ENCODE measurements at regions not wholly inside any gene's neighbourhood (a gene's known extent, or its start where the extent isn't known, plus 50 kb on each side); places are given as distances from the start of the nearest gene placed in this dataset.

DNA sequence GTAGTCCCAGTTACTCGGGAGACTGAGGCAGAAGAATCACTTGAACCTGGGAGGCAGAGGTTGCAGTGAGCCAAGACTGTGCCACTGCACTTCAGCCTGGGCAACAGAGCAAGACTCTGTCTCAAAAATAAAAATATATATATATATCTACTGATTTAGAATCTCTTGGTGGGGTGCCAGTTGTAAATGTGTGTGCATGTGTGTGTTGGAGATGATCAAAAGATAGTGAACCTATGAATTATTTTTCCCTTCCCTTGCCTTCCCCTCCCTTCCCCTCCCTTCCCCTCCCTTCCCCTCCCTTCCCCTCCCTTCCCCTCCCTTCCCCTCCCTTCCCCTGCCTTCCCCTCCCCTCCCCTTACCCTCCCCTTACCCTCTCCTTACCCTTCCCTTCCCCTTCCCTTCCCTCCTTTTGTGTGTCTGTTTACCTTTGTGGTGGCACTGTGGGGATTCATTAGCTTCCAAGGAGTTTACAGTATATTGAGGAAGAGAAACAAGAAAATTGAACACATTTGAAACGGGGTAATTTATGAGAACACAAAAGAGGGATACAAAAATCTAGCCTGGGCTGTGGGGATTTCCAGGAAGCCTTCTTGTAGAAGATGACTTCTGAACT lies 281.5 kb upstream of the DPPA4 start:
- TF ChIP-seq, protein P1, sequence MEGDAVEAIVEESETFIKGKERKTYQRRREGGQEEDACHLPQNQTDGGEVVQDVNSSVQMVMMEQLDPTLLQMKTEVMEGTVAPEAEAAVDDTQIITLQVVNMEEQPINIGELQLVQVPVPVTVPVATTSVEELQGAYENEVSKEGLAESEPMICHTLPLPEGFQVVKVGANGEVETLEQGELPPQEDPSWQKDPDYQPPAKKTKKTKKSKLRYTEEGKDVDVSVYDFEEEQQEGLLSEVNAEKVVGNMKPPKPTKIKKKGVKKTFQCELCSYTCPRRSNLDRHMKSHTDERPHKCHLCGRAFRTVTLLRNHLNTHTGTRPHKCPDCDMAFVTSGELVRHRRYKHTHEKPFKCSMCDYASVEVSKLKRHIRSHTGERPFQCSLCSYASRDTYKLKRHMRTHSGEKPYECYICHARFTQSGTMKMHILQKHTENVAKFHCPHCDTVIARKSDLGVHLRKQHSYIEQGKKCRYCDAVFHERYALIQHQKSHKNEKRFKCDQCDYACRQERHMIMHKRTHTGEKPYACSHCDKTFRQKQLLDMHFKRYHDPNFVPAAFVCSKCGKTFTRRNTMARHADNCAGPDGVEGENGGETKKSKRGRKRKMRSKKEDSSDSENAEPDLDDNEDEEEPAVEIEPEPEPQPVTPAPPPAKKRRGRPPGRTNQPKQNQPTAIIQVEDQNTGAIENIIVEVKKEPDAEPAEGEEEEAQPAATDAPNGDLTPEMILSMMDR (conservative IDR thresholded peaks at IDR 0.05; ENCODE audit: low read length), result no peak
- no peak for TF ChIP-seq EZH2phosphoT487 (IDR thresholded peaks at IDR 0.05; ENCODE audit: borderline replicate concordance, low read depth, low read length)
